Testis (tissue), 2 donors: ENCODE measurements at regions not wholly inside any gene's neighbourhood (a gene's known extent, or its start where the extent isn't known, plus 50 kb on each side); places are given as distances from the start of the nearest gene placed in this dataset.

Experiments
- DNase-seq: peaks from one replicate; pipeline ENCODE4 v3.0.0-alpha.2; 2019
- H3K27ac ChIP-seq, 2 donors: fragments of 200-600 bp; sonication (generic); one replicate each; pipeline ENCODE4 v1.5.1; 2019
- H3K27me3 ChIP-seq: fragments of 200-600 bp; sonication (generic); one replicate; pipeline ENCODE4 v1.5.1; 2019
- H3K36me3 ChIP-seq: fragments of 200-600 bp; sonication (generic); one replicate; pipeline ENCODE4 v1.5.1; 2017; ENCODE audit warnings: low read depth; ENCODE audit errors: missing control alignments
- H3K4me1 ChIP-seq: fragments of 200-600 bp; sonication (generic); one replicate; pipeline ENCODE4 v1.5.1; 2019
- H3K4me3 ChIP-seq, 2 donors: fragments of 200-600 bp; sonication (generic); one replicate each; pipeline ENCODE4 v1.5.1; 2017 to 2019
- H3K9me3 ChIP-seq: fragments of 200-600 bp; sonication (generic); one replicate; pipeline ENCODE4 v1.5.1; 2017
- POLR2A ChIP-seq: fragments of 450-650 bp; IDR thresholded peaks from one replicate; pipeline ENCODE4 v1.6.1; 2017; ENCODE audit warnings: antibody characterized with exemption, mild to moderate bottlenecking, moderate library complexity
- WGBS, 2 donors: methylation state at CpG; one replicate each; pipeline ENCODE4 v1.1.5; 2018; 5-methylcytosine and 5-hydroxymethylcytosine counted together
- intact Hi-C: fragments of 100-400 bp; cut with DNase I; formaldehyde crosslinking; loops from one replicate; pipeline ENCODE4 v1.15.1; 2023; ENCODE audit warnings: low total_unique reads
- TF ChIP-seq, protein P1 (sequence below), 3 experiments: fragments of 450-650 bp in 2 of 3; fragments of 200-600 bp in 1 of 3; sonication (generic) in 1 of 3; IDR thresholded peaks; one replicate each; pipeline ENCODE4 v1.5.1; 2016 to 2019; ENCODE audit warnings: antibody characterized with exemption in 3 of 3, mild to moderate bottlenecking in 2 of 3, moderate library complexity in 1 of 3

DNA sequence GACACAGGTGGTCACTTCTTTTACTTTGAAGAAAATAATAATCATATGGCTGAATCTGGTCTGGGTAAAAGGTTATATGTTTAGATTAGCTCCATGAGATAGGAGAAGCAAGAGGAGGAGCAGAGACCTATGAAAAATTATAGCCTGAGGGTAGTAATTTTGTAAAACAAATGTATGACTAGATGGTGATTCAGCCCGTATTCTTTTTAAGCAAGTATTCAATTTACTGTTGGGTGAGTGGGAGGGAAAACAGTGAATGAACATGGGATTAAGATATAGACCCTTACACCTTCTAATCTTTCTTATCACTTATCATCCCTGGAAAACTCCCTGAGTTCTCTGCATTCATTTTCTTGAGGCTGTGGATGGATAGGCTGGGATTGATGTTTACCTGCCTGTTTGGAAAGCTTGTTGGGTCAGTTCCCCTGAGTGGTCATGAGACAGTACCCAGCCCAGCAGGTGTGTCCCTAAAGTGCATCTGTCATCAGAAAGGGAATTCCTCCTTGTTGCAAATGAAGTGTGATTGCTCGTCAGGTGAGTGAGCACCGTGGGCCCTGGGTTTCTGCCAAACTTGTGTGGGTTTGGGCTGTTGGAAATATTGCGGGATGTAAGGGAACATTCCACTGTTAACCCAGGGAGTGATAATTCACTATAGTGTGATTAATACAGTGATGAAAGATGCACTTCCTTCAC is 101.2 kb upstream of the GDNF start:
- Histone ChIP-seq H3K4me1 (no peaks in the 10 kb centered on the region), H3K27me3 (no peaks in the 10 kb centered on the region), H3K9me3 (no peaks in the 10 kb centered on the region), H3K27ac (no peak overlapping the region), H3K4me3 (no peak overlapping the region), H3K36me3 (no peaks in the 10 kb centered on the region)
- no peak for DNase-seq
- TF ChIP-seq, protein P1, sequence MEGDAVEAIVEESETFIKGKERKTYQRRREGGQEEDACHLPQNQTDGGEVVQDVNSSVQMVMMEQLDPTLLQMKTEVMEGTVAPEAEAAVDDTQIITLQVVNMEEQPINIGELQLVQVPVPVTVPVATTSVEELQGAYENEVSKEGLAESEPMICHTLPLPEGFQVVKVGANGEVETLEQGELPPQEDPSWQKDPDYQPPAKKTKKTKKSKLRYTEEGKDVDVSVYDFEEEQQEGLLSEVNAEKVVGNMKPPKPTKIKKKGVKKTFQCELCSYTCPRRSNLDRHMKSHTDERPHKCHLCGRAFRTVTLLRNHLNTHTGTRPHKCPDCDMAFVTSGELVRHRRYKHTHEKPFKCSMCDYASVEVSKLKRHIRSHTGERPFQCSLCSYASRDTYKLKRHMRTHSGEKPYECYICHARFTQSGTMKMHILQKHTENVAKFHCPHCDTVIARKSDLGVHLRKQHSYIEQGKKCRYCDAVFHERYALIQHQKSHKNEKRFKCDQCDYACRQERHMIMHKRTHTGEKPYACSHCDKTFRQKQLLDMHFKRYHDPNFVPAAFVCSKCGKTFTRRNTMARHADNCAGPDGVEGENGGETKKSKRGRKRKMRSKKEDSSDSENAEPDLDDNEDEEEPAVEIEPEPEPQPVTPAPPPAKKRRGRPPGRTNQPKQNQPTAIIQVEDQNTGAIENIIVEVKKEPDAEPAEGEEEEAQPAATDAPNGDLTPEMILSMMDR (IDR thresholded peaks at IDR 0.05), result no peak
- no peak for TF ChIP-seq POLR2A
- intact Hi-C loops, result no loop called here
- WGBS, 2 donors, result 71 to 88% methylated on average over 4 of the region's 4 CpGs

GRCh38 chr5:37938861-37939260 is 99.0 kb upstream of the GDNF start:
- Histone ChIP-seq H3K27me3 (no peaks in the 10 kb centered on the region), H3K36me3 (no peaks in the 10 kb centered on the region), H3K4me1 (no peaks in the 10 kb centered on the region), H3K9me3 (no peaks in the 10 kb centered on the region), H3K4me3 (no peak overlapping the region), H3K27ac (no peak overlapping the region)
- intact Hi-C loops, result no loop called here
- TF ChIP-seq, protein P1 (IDR thresholded peaks at IDR 0.05), result no peak
- TF ChIP-seq POLR2A, result no peak
- DNase-seq, result no peak
- WGBS, 2 donors, result 90% methylated on average over 2 of the region's 2 CpGs

DNA sequence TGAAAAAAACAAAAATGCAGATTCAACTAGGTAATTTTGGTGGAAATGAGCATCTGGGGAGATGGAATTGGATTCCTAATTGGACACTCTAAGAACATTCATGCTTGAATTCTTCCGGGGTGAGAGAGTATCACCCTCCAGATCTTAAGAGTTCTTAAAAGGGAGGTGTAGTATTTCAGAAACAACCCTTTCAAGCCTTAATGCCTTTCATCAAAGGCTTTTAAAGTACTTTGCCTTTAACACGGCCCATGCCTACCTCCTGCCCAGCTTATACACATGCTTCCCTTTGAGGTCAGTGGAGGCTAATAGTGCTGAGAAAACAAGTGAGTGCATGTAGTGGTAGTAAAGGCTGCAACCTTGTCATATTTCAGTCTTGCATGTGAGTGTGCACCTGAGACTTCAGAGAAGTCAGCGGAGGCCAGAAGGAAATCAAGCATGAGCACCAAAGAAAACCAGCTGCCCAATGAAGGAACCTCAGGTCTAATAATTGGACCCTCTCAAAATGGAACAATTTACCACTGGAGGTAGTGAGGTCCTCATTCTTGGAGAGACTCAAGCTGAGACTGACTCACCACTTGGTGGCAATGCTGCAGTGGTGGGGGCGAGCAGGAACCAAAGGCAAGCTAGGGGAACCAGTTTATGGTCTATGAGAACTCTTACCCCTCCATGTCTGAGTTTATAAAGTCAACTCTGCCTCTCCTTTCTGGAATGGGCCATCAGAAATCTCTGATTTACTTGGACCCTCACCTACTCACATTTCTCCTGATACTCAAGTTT is 98.4 kb upstream of the GDNF start:
- Histone ChIP-seq H3K27ac (no peak overlapping the region), H3K4me3 (no peak overlapping the region), H3K27me3 (no peaks in the 10 kb centered on the region), H3K4me1 (no peaks in the 10 kb centered on the region), H3K36me3 (no peaks in the 10 kb centered on the region), H3K9me3 (no peaks in the 10 kb centered on the region)
- no peak for DNase-seq
- no peak for TF ChIP-seq POLR2A
- TF ChIP-seq, protein P1 (IDR thresholded peaks at IDR 0.05), result no peak
- intact Hi-C loops, result no loop called here
- WGBS, 2 donors, result 61 to 73% methylated on average over 4 of the region's 4 CpGs

DNA sequence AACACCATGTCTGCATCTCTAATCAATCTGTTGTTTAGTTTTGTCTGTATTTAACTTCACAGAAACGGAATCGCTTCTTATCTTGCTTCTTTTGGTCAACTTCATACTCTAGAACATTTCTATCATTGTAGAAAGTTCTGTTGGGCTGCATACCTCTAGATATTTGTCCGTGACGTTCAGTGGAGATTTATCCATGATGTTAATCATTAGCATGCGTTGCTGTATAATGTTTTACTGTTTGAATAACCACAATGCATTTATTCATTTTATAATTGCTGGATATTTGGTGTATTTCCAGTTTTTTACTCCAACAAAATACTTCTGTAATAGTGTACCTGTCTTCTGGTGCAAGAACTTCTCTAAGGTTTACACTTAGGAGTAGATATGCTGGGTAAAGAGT is 96.2 kb upstream of the GDNF start:
- no peak overlapping the region for H3K27ac ChIP-seq
- H3K27me3 ChIP-seq, result no peaks in the 10 kb centered on the region
- TF ChIP-seq, protein P1 (IDR thresholded peaks at IDR 0.05), result no peak
- no peak for TF ChIP-seq POLR2A
- no peak for DNase-seq
- WGBS, 2 donors, result 81 to 85% methylated on average over 5 of the region's 5 CpGs
- no peaks in the 10 kb centered on the region for H3K36me3 ChIP-seq
- intact Hi-C loops, result no loop called here
- no peaks in the 10 kb centered on the region for H3K4me1 ChIP-seq
- no peaks in the 10 kb centered on the region for H3K9me3 ChIP-seq
- no peak overlapping the region for H3K4me3 ChIP-seq
